DOHH2 (cell line): ENCODE measurements at regions not wholly inside any gene's neighbourhood (a gene's known extent, or its start where the extent isn't known, plus 50 kb on each side); places are given as distances from the start of the nearest gene placed in this dataset.

Source experiments
- EZH2phosphoT487 ChIP-seq: fragments of 200-600 bp; sonication (generic); IDR thresholded peaks from 2 replicates; pipeline ENCODE4 v1.6.1; 2017; ENCODE audit warnings: borderline replicate concordance, mild to moderate bottlenecking, antibody characterized with exemption, low read length, moderate library complexity, mixed read lengths
- TF ChIP-seq, protein P1 (sequence below): fragments of 200-600 bp; sonication (generic); IDR thresholded peaks from one replicate; pipeline ENCODE4 v1.5.1; 2014; ENCODE audit warnings: antibody characterized with exemption, mild to moderate bottlenecking, low read depth, low read length; ENCODE audit not compliant: poor library complexity, severe bottlenecking

DNA sequence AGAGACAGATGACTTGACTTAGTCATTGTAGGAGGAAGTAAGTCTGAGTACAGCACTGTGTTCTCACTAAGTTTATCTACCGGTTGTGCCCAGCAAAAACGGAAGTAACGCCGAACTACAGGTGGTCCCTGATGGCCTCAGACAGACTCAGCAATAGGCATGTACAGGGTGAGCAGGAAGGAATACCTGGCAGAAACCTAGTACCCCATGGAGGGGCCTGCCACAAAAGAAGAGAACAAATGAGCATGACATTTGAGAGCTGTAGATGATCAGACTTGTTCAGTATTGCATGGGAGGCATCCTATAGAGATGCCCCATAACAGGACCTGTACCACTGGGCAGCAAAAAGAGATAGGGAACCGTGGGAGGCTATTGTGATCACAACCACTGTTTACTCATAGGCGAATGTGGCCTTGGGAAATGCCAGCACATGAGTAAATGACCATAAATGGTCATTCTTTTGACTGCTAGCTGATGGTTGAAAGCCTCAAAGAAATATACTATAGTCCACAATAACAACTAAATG is 106.4 kb upstream of the TAB2 start:
- TF ChIP-seq, protein P1, sequence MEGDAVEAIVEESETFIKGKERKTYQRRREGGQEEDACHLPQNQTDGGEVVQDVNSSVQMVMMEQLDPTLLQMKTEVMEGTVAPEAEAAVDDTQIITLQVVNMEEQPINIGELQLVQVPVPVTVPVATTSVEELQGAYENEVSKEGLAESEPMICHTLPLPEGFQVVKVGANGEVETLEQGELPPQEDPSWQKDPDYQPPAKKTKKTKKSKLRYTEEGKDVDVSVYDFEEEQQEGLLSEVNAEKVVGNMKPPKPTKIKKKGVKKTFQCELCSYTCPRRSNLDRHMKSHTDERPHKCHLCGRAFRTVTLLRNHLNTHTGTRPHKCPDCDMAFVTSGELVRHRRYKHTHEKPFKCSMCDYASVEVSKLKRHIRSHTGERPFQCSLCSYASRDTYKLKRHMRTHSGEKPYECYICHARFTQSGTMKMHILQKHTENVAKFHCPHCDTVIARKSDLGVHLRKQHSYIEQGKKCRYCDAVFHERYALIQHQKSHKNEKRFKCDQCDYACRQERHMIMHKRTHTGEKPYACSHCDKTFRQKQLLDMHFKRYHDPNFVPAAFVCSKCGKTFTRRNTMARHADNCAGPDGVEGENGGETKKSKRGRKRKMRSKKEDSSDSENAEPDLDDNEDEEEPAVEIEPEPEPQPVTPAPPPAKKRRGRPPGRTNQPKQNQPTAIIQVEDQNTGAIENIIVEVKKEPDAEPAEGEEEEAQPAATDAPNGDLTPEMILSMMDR: no peak
- no peak for TF ChIP-seq EZH2phosphoT487
